NCI-H2227 (cell line): ENCODE measurements at regions not wholly inside any gene's neighbourhood (a gene's known extent, or its start where the extent isn't known, plus 50 kb on each side); places are given as distances from the start of the nearest gene placed in this dataset.
A peak's percentile ranks its signal among the peaks of the same experiment; 100 is the strongest.

Experiments
- DNase-seq: peaks from one replicate; lab custom pipeline; 2025; ENCODE audit not compliant: unreplicated experiment; lab: John Stamatoyannopoulos, UW

DNA sequence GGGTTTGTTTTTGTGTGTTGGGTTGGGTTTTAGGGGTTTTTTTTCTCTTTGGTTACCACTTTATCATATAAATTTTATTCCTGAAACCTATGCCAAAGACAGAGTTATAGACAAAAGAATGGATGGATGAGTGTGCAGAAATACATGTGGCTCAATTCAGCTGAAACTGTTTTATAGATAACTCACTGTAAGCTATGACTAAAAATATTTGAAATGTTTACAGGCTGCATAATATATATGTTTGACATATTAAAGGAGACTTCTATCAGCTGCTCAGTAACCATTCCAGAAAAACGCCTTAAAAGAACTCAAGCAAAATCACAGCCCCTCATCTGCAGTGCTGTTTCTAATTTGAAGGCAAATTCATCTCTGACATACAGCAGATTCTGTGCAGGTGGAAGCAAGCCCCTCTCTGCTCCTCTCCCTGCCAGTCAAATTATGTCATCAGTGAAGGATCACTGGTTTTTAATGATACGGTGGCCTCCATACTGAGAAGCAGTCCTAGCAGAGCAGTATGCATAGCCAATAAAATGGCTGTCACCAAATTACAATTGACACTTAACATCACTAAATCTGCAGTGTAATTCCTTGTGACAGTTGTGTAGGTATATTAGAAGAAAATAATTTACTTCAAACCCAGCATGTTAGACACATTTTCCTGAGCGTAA is 301.6 kb downstream of the NR2F1-AS1 start:
- peak; percentile 57 for DNase-seq

GRCh38 chr5:93278896-93279295 is 302.1 kb downstream of the NR2F1-AS1 start:
- no peak for DNase-seq

DNA sequence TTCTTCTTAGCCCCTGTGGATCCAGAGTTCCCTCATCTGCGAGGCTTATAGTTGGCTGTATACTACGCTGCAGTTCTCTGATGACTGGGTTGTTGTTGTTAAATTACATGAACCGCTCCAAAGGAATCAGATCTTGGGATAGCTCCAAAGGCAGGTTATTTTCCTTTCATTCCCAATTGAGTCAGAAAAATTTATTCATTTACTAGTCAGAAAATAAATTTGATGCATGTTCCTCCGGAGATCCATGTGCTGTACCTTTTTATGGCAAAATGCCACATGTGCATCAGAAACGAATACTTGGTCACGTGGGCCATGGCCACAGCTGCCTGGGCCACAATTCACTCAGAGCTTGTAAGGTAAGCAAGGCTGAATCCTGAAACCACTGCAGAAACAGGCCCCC is 304.0 kb downstream of the NR2F1-AS1 start:
- no peak for DNase-seq

- DNase-seq, result no peak
Measured at GRCh38 chr5:93275376-93275775, 305.6 kb downstream of the NR2F1-AS1 start.

DNA sequence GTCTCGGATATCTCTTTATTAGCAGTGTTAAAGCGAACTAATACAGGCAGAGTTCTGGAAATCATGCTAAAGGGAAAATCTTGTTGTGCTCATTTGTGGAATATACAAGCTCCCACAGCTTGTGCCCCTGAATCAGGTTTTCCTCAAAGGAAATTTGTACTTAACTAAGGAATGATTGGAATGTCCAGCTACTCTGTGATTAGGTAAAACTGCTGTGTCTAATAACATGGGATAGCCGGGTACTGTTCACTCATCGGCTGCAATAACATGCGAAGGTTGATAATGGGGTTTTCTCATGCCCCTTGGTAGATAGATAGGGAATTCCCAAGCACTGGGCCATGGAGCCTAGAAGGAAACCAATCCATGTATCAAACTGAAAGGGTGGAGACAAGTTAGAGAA is 306.7 kb downstream of the NR2F1-AS1 start:
- no peak for DNase-seq

- no peak for DNase-seq
Measured at GRCh38 chr5:93273176-93273575, 307.8 kb downstream of the NR2F1-AS1 start.

GRCh38 chr5:93272108-93272507 is 308.9 kb downstream of the NR2F1-AS1 start:
- DNase-seq, result no peak

- no peak for DNase-seq
Measured at GRCh38 chr5:93267736-93268135, 313.3 kb downstream of the NR2F1-AS1 start.

DNA sequence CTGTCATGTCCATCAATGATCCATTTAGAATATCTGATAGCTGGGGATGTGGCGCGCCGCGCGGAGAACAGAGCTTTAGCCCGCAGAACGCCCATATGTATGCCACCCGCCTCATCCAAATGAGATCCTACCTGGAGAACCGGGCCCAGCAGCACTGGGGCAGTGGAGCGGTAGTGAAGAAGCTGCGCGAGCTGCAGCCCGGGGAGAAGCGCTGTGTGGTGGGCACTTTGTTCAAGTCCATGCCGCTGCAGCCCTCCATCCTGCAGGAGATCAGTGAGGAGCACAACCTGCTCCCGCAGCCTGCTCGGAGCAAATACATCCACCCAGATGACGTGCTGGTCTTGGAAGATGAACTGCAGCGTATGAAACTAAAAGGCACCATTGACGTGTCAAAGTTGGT is 313.7 kb downstream of the NR2F1-AS1 start:
- DNase-seq, result no peak

DNA sequence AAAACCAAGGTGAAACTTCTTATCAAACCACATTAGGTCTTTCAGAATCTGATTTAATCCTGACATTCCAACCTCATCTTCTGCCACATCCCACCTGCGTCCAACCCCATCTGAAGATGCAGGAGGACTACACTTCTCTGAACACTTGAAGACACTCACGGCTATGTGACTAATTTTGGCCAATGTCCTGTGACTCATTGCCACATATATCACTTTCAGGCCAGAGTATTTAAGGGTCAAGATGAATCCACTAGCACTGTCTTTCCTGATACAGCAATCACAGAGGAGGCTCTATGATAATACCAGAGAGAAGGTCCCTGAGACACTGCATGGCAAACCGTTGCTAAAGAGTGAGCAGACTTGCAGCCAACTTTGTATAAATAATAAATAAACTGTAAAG is 323.4 kb downstream of the NR2F1-AS1 start:
- no peak for DNase-seq

GRCh38 chr5:93255796-93256195 is 325.2 kb downstream of the NR2F1-AS1 start:
- DNase-seq, result no peak

DNA sequence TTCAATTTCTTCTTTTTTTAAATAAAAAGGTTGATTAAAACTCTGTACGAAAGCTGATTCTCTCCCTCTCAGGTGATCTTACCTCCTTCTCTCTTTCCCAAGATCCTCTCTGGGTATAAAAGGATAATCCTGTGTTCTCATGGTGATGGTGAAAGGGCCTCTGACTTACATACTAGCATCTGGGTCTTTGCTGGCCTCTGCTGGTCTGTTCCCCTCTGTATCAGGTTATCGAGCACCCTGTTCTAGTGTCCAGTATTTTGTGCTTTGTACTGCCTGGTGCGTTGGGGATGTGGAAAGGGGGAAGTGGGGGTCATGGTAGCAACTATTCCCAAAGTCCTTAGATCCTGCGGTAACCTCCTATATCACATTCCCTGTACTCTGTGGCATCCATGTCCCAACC is 328.9 kb downstream of the NR2F1-AS1 start:
- no peak for DNase-seq

GRCh38 chr5:93251347-93251746 is 329.7 kb downstream of the NR2F1-AS1 start:
- DNase-seq, result no peak

GRCh38 chr5:93250424-93250823 is 330.6 kb downstream of the NR2F1-AS1 start:
- DNase-seq, result peak; percentile 3

- peak; percentile 9 for DNase-seq
Measured at GRCh38 chr5:93249651-93250289, 331.2 kb downstream of the NR2F1-AS1 start.

DNA sequence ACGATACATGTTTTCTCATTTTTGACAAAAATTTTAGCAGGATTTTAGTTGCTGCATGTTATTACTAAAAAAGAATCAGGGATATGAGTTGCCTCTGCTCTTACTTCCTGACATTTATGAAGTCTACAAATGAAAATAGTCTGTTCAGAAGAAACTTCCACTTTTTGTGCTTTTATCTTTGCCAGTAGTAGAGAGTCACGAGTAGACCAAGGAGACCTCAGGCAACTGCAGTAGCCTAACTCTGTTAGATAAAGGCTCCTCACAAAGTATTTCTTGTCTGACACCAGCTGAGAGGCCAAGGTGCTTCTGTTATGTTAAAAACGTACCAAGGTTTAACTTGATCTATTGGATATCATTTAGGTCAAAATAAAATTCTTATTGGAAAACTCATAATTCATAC is 333.9 kb downstream of the NR2F1-AS1 start:
- DNase-seq, result no peak

- peak; percentile 12 for DNase-seq
Measured at GRCh38 chr5:93246090-93246855, 334.7 kb downstream of the NR2F1-AS1 start.

- DNase-seq, result no peak
Measured at GRCh38 chr5:93245226-93245625, 335.8 kb downstream of the NR2F1-AS1 start.

DNA sequence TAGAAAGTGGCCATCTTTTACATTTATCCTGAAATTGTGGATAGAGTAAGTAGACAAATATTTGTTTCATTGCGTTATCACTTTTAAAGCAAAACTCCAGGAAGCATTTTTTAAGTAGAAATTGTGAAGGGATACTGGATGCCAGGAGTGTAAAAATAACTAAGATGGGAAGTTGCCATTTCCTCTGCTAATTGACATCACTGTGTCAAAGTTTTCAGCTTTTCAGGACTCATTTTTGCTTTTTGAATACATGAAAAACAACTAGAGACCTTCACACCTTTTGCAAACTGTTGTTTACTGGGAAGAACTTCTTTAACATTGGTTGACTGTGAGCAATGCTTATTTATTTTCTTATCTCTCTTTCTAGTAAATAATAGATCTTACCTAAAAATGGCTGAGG is 337.5 kb downstream of the NR2F1-AS1 start:
- DNase-seq, result no peak

GRCh38 chr5:93240228-93240834 is 340.7 kb downstream of the NR2F1-AS1 start:
- no peak for DNase-seq

DNA sequence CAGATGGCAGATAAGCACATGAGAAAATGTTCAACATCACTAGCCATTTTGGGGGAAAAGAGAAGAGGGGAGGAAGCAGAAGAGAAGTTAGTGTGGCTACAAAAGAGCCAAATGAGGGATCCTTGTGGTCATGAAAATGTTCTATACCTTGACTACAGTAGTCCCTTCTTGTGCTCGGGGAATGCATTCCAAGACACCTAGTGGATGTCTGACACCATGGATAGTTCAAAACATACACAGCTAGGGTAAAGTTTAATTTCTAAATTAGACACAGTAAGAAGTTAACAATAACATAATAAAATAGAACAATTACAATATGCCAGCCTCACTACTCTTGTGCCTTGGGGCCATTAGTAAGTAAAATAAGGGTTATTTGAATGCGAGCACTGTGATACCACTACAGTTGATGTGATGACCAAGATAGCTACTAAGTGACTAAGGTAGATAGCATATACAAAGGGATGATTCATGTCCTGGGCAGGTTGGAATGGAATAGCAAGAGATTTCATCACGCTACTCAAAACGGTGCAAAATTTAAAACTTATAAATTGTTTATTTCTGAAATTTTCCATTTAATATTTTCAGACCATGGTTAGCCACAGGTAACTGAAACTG is 344.1 kb downstream of the NR2F1-AS1 start:
- DNase-seq, result no peak
